HEK293T (cell line): ENCODE measurements at regions not wholly inside any gene's neighbourhood (a gene's known extent, or its start where the extent isn't known, plus 50 kb on each side); places are given as distances from the start of the nearest gene placed in this dataset.

Source experiments
- ARNT ChIP-seq: fragments of 450-650 bp; IDR thresholded peaks from 2 replicates; pipeline ENCODE4 v1.6.1; 2017; ENCODE audit warnings: mild to moderate bottlenecking
- ELF4 ChIP-seq: fragments of 450-650 bp; IDR thresholded peaks from 2 replicates; pipeline ENCODE4 v1.6.1; 2017; ENCODE audit warnings: antibody characterized with exemption
- FOXA1 ChIP-seq: fragments of 450-650 bp; IDR thresholded peaks from 2 replicates; pipeline ENCODE4 v1.6.1; 2016; ENCODE audit warnings: mild to moderate bottlenecking
- FOXM1 ChIP-seq: fragments of 450-650 bp; IDR thresholded peaks from 2 replicates; pipeline ENCODE4 v1.6.1; 2017; ENCODE audit warnings: mild to moderate bottlenecking, borderline replicate concordance
- HDGF ChIP-seq: fragments of 450-650 bp; IDR thresholded peaks from 2 replicates; pipeline ENCODE4 v1.6.1; 2017; ENCODE audit warnings: antibody characterized with exemption, borderline replicate concordance
- L3MBTL2 ChIP-seq: fragments of 450-650 bp; conservative IDR thresholded peaks from 2 replicates; pipeline ENCODE4 v1.6.1; 2016; ENCODE audit warnings: mild to moderate bottlenecking
- NFRKB ChIP-seq: fragments of 450-650 bp; IDR thresholded peaks from 2 replicates; pipeline ENCODE4 v1.6.1; 2016; ENCODE audit warnings: mild to moderate bottlenecking, moderate library complexity
- PKNOX1 ChIP-seq: fragments of 450-650 bp; IDR thresholded peaks from 2 replicates; pipeline ENCODE4 v1.6.1; 2016
- SP1 ChIP-seq: fragments of 450-650 bp; IDR thresholded peaks from 2 replicates; pipeline ENCODE4 v1.6.1; 2017
- SUZ12 ChIP-seq: fragments of 450-650 bp; IDR thresholded peaks from 2 replicates; pipeline ENCODE4 v1.6.1; 2016; ENCODE audit warnings: mild to moderate bottlenecking
- TARDBP ChIP-seq: fragments of 450-650 bp; IDR thresholded peaks from 2 replicates; pipeline ENCODE4 v1.6.1; 2016
- ZNF384 ChIP-seq: fragments of 450-650 bp; IDR thresholded peaks from 2 replicates; pipeline ENCODE4 v1.6.1; 2016

DNA sequence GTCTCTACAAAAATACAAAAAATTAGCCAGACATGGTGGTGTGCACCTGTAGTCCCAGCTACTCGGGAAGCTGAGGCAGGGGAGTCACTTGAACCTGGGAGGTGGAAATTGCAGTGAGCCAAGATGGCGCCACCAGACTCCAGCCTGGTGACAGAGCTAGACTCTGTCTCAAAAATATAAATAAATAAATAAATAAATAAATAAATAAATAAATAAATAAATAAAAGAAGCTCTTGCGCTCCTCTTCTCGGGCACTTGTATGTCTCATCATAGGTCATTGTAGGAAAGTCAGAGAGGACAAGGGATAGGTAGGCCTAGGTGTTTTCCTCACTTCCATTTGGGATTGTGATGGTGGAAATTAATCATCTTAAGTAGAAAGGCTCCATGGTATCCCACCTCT, 252.8 kb downstream of the PIK3R1 start:
- TF ChIP-seq SUZ12 (no peak), FOXM1 (no peak), PKNOX1 (no peak), NFRKB (no peak), ARNT (no peak), FOXA1 (no peak), ZNF384 (no peak), HDGF (no peak), SP1 (no peak), TARDBP (no peak), ELF4 (no peak), L3MBTL2 (no peak)
